ENCODE measurements at regions not wholly inside any gene's neighbourhood (a gene's known extent, or its start where the extent isn't known, plus 50 kb on each side); places are given as distances from the start of the nearest gene placed in this dataset.
"Not testable (repeated sequence)": the region's sequence is repeated elsewhere in the genome, so short reads cannot be mapped to it uniquely, and the experiment has no call there.

GRCh38 chr2:192828175-192828574 is 633.4 kb upstream of the TMEFF2 start:
- no peak for DNase-seq

GRCh38 chr2:192827735-192828134 is 633.0 kb upstream of the TMEFF2 start:
- DNase-seq = no peak

GRCh38 chr2:192814376-192814775 is 619.6 kb upstream of the TMEFF2 start:
- no peak for DNase-seq

- DNase-seq = no peak
These were observed 618.6 kb upstream of the TMEFF2 start for GRCh38 chr2:192813341-192813740.

- no peak for DNase-seq
These were observed 614.4 kb upstream of the TMEFF2 start for GRCh38 chr2:192809173-192809572.

GRCh38 chr2:192783643-192784042 is 588.9 kb upstream of the TMEFF2 start:
- DNase-seq = no peak

GRCh38 chr2:192775459-192776262 is 580.9 kb upstream of the TMEFF2 start:
- DNase-seq = no peak

GRCh38 chr2:192775011-192775410 is 580.3 kb upstream of the TMEFF2 start:
- no peak for DNase-seq

- no peak for DNase-seq
These were observed 578.3 kb upstream of the TMEFF2 start for GRCh38 chr2:192773044-192773443.

GRCh38 chr2:192749611-192750200 is 555.0 kb upstream of the TMEFF2 start:
- peak; percentile 14 for DNase-seq

- no peak for DNase-seq
These were observed 547.2 kb upstream of the TMEFF2 start for GRCh38 chr2:192741889-192742288.

- DNase-seq = no peak
These were observed 540.7 kb upstream of the TMEFF2 start for GRCh38 chr2:192735447-192735846.

GRCh38 chr2:192729369-192729768 is 534.6 kb upstream of the TMEFF2 start:
- DNase-seq = no peak

GRCh38 chr2:192725991-192726390 is 531.3 kb upstream of the TMEFF2 start:
- DNase-seq = no peak

GRCh38 chr2:192719629-192720028 is 524.9 kb upstream of the TMEFF2 start:
- no peak for DNase-seq

- DNase-seq = no peak
These were observed 523.6 kb upstream of the TMEFF2 start for GRCh38 chr2:192718340-192718739.

GRCh38 chr2:192700934-192701333 is 506.2 kb upstream of the TMEFF2 start:
- DNase-seq = no peak

- DNase-seq = no peak
These were observed 503.1 kb upstream of the TMEFF2 start for GRCh38 chr2:192697880-192698279.

- DNase-seq = no peak
These were observed 502.1 kb upstream of the TMEFF2 start for GRCh38 chr2:192696857-192697256.

GRCh38 chr2:192687015-192687414 is 492.3 kb upstream of the TMEFF2 start:
- no peak for DNase-seq

- DNase-seq = not testable (repeated sequence)
These were observed 487.8 kb upstream of the TMEFF2 start for GRCh38 chr2:192682511-192682910.

- DNase-seq = no peak
These were observed 480.9 kb upstream of the TMEFF2 start for GRCh38 chr2:192675681-192676080.

GRCh38 chr2:192669505-192670091 is 474.9 kb upstream of the TMEFF2 start:
- no peak for DNase-seq

- not testable (repeated sequence) for DNase-seq
These were observed 465.8 kb upstream of the TMEFF2 start for GRCh38 chr2:192660555-192660954.
